Vagina (tissue), 2 donors: ENCODE measurements at regions not wholly inside any gene's neighbourhood (a gene's known extent, or its start where the extent isn't known, plus 50 kb on each side); places are given as distances from the start of the nearest gene placed in this dataset.

Source experiments
- DNase-seq, 2 donors: peaks; one replicate each; pipeline ENCODE4 v3.0.0-alpha.2; 2017; ENCODE audit errors: extremely low spot score in 2 of 2
- H3K27ac ChIP-seq: fragments of 200-600 bp; sonication (generic); one replicate; pipeline ENCODE4 v1.5.1; 2019
- H3K27me3 ChIP-seq: fragments of 200-600 bp; sonication (generic); one replicate; pipeline ENCODE4 v1.5.1; 2019
- H3K36me3 ChIP-seq, 2 donors: fragments of 200-600 bp; sonication (generic); one replicate each; pipeline ENCODE4 v1.5.1; 2017 to 2019
- H3K4me1 ChIP-seq: fragments of 200-600 bp; sonication (generic); one replicate; pipeline ENCODE4 v1.5.1; 2019
- H3K4me3 ChIP-seq, 2 donors: fragments of 200-600 bp; sonication (generic); 1 replicate in 1 of 2; 2 replicates in 1 of 2; pipeline ENCODE4 v1.5.1; 2016 to 2019
- H3K9me3 ChIP-seq: fragments of 200-600 bp; sonication (generic); one replicate; pipeline ENCODE4 v1.5.1; 2019
- POLR2A ChIP-seq, 2 donors: fragments of 450-650 bp; IDR thresholded peaks; one replicate each; pipeline ENCODE4 v1.6.1; 2017; ENCODE audit warnings: antibody characterized with exemption in 2 of 2, mild to moderate bottlenecking in 2 of 2, moderate library complexity in 2 of 2
- POLR2AphosphoS5 ChIP-seq, 2 donors: sonication (generic); formaldehyde crosslinking; IDR thresholded peaks; one replicate each; pipeline ENCODE4 v1.9.0; 2017; ENCODE audit warnings: antibody characterized with exemption in 2 of 2, mild to moderate bottlenecking in 2 of 2, low read depth in 1 of 2; ENCODE audit not compliant: insufficient read depth in 1 of 2
- intact Hi-C: fragments of 100-400 bp; cut with DNase I; formaldehyde crosslinking; loops from one replicate; pipeline ENCODE4 v1.15.1; 2023
- TF ChIP-seq, protein P1 (sequence below), 3 experiments: fragments of 450-650 bp in 2 of 3; fragments of 200-600 bp in 1 of 3; sonication (generic) in 1 of 3; IDR thresholded peaks; one replicate each; pipeline ENCODE4 v1.5.1; 2017 to 2019; ENCODE audit warnings: antibody characterized with exemption in 3 of 3, mild to moderate bottlenecking in 2 of 3, moderate library complexity in 2 of 3

DNA sequence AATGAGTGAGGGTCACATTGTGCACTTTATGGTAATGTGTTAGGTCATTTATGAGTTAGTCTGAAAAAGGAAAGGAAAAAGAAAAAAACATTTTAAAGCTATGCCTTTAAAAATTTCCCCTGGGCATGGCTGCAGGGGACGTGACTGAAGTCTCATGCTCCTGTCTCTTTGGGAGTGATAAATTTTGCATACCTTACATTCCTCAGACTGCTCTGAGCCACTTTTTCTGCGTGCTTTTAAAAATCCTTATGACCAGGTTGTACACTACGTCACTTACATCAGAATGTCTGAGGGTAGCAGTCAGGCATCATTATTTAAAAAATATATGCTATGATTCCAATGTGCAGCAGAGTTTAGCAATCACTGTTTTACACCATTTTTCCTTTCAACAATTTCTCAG is 121.2 kb downstream of the RFPL4B start:
- DNase-seq: no peak
- no peaks in the 10 kb centered on the region for H3K36me3 ChIP-seq
- H3K9me3 ChIP-seq: no peaks in the 10 kb centered on the region
- TF ChIP-seq POLR2AphosphoS5 (IDR thresholded peaks at IDR 0.05; ENCODE audit: insufficient read depth in 1 of 2, low read depth in 1 of 2) (no peak), POLR2A (IDR thresholded peaks at IDR 0.05) (no peak)
- TF ChIP-seq, protein P1, sequence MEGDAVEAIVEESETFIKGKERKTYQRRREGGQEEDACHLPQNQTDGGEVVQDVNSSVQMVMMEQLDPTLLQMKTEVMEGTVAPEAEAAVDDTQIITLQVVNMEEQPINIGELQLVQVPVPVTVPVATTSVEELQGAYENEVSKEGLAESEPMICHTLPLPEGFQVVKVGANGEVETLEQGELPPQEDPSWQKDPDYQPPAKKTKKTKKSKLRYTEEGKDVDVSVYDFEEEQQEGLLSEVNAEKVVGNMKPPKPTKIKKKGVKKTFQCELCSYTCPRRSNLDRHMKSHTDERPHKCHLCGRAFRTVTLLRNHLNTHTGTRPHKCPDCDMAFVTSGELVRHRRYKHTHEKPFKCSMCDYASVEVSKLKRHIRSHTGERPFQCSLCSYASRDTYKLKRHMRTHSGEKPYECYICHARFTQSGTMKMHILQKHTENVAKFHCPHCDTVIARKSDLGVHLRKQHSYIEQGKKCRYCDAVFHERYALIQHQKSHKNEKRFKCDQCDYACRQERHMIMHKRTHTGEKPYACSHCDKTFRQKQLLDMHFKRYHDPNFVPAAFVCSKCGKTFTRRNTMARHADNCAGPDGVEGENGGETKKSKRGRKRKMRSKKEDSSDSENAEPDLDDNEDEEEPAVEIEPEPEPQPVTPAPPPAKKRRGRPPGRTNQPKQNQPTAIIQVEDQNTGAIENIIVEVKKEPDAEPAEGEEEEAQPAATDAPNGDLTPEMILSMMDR (IDR thresholded peaks at IDR 0.05): no peak
- H3K4me3 ChIP-seq: no peak overlapping the region
- no peaks in the 10 kb centered on the region for H3K4me1 ChIP-seq
- no peaks in the 10 kb centered on the region for H3K27me3 ChIP-seq
- no peak overlapping the region for H3K27ac ChIP-seq
- intact Hi-C loops: no loop called here

DNA sequence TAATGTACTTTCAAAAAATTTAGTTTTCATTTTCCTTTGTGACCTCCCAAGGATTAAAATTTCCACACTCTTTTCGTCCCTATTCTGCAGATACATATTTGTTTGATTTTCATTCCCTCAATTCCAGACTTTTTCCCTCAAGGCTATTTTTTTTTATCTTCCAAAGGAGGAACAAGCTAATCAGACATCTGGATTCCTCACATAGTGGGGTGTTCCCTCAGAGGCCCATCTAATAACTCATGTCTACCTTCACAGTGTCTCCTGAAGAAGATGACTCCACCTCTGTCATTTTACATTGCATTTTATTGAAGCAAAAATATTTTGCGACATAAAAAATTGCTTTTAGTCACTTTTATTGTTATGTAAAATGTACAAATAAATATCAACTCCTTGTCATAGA is 122.2 kb downstream of the RFPL4B start:
- Histone ChIP-seq H3K4me1 (no peaks in the 10 kb centered on the region), H3K36me3 (no peaks in the 10 kb centered on the region), H3K27ac (no peak overlapping the region), H3K27me3 (no peaks in the 10 kb centered on the region), H3K9me3 (no peaks in the 10 kb centered on the region), H3K4me3 (no peak overlapping the region)
- no peak for DNase-seq
- intact Hi-C loops: no loop called here
- TF ChIP-seq POLR2AphosphoS5 (IDR thresholded peaks at IDR 0.05; ENCODE audit: insufficient read depth in 1 of 2, low read depth in 1 of 2) (no peak), POLR2A (IDR thresholded peaks at IDR 0.05) (no peak)
- TF ChIP-seq, protein P1 (IDR thresholded peaks at IDR 0.05): no peak

DNA sequence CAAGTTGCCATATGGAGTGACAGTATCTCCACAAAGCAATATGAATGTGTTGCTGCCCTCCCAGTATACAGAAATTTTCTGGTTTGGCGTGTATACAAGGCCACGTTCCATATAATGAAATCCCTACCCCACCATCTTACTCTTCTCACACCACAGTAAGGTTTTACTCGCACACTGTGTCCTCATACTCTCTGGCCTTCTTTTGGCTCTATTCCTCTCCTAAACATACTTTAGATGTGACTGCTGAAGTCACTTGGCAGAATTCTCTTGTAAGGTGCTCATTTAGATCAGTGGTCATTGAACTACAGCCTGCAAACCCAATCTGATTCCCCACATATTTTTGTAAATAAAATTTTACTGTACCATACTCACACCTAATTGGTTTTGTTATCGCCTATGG is 123.2 kb downstream of the RFPL4B start:
- Histone ChIP-seq H3K36me3 (no peaks in the 10 kb centered on the region), H3K4me3 (no peak overlapping the region), H3K4me1 (no peaks in the 10 kb centered on the region), H3K9me3 (no peaks in the 10 kb centered on the region), H3K27me3 (no peaks in the 10 kb centered on the region), H3K27ac (no peak overlapping the region)
- no peak for DNase-seq
- TF ChIP-seq POLR2A (IDR thresholded peaks at IDR 0.05) (no peak), POLR2AphosphoS5 (IDR thresholded peaks at IDR 0.05; ENCODE audit: insufficient read depth in 1 of 2, low read depth in 1 of 2) (no peak)
- TF ChIP-seq, protein P1 (IDR thresholded peaks at IDR 0.05): no peak
- intact Hi-C loops: no loop called here

DNA sequence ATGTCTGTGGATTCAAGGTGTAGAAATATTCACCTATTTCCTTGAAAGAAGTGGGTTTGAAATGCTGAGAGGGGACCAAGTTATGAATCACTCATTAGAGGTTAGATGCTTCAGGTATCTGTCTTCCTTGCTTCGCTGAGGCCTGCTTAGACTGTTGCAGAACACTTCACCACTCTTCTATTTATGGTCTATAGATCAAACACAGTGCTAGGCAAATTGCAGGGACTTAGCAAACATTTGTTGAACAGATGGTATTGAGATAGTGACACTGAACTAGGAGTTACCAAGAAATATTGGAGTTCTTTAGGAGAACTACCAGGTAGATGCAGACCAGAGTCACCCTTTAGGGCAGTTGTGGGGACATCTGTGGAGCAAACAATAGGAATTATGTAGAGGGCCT is 123.8 kb downstream of the RFPL4B start:
- H3K27me3 ChIP-seq: no peaks in the 10 kb centered on the region
- TF ChIP-seq POLR2AphosphoS5 (IDR thresholded peaks at IDR 0.05; ENCODE audit: insufficient read depth in 1 of 2, low read depth in 1 of 2) (no peak), POLR2A (IDR thresholded peaks at IDR 0.05) (no peak)
- TF ChIP-seq, protein P1 (IDR thresholded peaks at IDR 0.05): no peak
- no peaks in the 10 kb centered on the region for H3K9me3 ChIP-seq
- no peaks in the 10 kb centered on the region for H3K4me1 ChIP-seq
- H3K4me3 ChIP-seq: no peak overlapping the region
- no peaks in the 10 kb centered on the region for H3K36me3 ChIP-seq
- intact Hi-C loops: no loop called here
- H3K27ac ChIP-seq: no peak overlapping the region
- no peak for DNase-seq

DNA sequence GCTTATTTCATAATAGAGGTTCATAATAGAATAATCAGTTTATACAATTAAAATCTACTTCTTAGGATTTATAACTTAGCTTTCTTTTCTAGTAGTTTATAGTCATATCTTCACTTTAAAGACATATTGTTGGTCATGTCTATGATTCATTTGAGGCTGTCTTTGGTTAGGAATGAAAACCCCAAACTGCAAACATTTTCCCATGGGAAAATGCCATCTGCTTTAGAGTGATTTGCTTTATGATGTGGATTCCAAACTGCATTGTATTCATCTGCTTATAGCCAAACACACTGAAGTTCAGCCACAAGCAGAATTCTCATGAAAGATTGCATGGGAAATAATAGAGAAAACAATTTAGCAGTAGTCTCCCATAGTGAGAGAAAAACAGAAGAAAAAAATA is 128.0 kb downstream of the RFPL4B start:
- no peaks in the 10 kb centered on the region for H3K36me3 ChIP-seq
- no peak for DNase-seq
- no peak overlapping the region for H3K4me3 ChIP-seq
- peaks cover 5% of the 10 kb centered on the region for H3K4me1 ChIP-seq
- H3K9me3 ChIP-seq: no peaks in the 10 kb centered on the region
- no peaks in the 10 kb centered on the region for H3K27me3 ChIP-seq
- TF ChIP-seq POLR2AphosphoS5 (IDR thresholded peaks at IDR 0.05; ENCODE audit: insufficient read depth in 1 of 2, low read depth in 1 of 2): no peak
- TF ChIP-seq, protein P1 (IDR thresholded peaks at IDR 0.05): no peak
- TF ChIP-seq POLR2A (IDR thresholded peaks at IDR 0.05): no peak
- H3K27ac ChIP-seq: no peak overlapping the region
- intact Hi-C loops: no loop called here
